HG03095 (cell line): ENCODE measurements at regions not wholly inside any gene's neighbourhood (a gene's known extent, or its start where the extent isn't known, plus 50 kb on each side); places are given as distances from the start of the nearest gene placed in this dataset.

Experiments
- ATAC-seq: cut with Tn5 transposase; IDR thresholded peaks from one replicate; pipeline ENCODE4 v1.9.1; 2021; ENCODE audit warnings: moderate library complexity; ENCODE audit not compliant: unreplicated experiment

DNA sequence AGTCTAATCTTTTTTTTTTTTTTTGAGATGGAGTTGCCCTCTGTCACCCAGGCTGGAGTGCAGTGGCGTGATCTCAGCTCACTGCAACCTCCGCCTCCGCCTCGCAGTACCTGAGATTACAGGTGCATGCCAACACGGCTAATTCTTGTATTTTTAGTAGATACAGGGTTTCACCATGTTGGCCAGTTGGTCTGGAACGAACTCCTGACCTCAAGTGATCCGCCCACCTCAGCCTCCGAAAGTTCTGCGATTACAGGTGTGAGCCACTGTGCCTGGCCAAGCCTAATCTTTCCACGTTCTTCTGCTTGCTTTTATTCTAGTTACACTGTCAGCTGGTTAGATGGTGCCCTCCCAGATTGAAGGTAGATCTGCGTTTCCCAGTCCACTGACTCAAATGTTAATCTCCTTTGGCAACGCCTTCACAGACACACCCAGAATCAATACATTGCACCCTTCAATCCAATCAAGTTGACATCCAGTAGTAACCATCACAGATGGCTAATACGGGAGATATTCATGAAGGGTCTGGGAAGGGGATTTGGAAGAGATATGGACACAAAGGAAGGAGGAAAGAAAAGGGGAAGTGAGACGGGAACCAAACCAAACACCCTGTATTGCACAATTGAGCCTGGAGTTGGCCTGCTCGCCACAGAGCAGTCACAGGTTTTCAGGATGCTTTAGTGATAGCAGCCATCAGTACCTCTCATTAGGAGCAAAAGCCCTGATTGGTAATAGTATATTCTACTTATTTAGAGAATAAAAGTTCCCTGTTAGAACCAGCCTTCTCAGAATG lies 229.8 kb downstream of the PIK3C3 start:
- ATAC-seq = no peak

DNA sequence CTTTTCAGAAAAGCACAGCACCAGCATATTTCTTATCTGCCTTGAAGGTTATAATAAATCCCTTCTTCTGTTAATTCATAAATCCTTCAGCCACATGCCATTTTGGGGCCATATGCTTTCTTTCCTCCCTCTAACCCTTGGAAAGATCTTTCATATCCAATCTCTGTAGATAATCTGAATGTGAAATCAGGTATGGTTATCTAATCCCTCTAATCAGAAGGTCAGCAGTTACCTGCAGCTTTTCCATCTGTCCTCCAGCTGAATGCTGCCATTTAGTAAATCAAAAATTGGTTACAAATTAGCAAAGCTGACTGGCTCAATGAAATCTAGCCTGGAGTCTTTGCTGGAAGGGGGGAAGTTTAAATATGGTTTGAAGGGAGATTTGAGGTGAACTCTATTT lies 230.5 kb downstream of the PIK3C3 start:
- no peak for ATAC-seq

DNA sequence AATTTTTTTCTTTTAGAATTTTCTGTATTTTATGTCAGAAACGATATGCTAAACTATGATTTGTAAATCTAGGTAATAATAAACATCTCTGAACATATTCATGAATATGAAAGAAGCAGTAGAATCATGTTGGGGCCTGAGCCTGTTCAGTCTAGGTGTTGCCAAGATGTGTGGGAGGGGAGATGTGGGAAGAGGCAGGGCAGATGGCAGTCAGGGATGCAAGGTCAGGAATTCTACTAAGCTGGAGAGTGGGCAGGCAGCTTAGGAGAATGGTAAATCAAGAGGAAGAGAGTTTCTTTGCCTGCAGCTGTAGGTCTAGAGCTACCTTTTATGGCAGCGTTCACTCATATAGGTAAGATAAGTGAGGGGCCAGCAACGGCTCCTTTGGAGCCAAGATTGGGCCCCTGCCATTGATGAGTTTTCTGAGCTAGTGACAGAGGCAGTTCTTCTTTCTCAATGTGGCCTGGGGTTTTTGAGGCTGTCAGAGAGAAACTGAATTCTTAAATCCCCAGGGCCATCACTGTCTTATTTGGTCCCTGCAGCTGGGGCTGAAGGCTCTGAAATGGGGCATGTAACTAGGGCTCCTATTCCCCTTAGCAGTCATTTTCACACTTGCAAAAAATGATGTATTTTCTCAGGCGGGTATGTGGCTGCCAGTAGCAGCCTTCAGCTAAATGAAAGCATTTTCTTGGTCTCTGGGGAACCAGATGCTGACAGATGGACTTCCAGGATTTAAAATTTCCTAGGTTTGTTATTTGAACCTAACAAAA lies 232.8 kb downstream of the PIK3C3 start:
- peak; percentile 83 for ATAC-seq

DNA sequence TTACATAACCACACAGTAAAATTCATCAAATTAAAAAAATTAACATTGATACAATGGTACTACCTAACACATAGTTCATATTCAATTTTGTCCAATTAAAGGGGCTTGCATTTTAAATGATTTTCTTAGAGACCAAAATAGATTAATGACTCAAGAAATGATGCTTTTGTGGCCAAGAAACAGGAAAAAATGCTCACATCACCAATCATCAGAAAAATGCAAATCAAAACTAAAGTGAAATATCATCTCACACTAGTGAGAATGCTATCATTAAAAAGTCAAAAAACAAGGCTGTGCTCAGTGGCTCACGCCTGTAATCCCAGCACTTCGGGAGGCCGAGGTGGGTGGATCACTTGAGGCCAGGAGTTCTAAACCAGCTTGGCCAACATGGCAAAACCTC lies 235.6 kb downstream of the PIK3C3 start:
- ATAC-seq = no peak

DNA sequence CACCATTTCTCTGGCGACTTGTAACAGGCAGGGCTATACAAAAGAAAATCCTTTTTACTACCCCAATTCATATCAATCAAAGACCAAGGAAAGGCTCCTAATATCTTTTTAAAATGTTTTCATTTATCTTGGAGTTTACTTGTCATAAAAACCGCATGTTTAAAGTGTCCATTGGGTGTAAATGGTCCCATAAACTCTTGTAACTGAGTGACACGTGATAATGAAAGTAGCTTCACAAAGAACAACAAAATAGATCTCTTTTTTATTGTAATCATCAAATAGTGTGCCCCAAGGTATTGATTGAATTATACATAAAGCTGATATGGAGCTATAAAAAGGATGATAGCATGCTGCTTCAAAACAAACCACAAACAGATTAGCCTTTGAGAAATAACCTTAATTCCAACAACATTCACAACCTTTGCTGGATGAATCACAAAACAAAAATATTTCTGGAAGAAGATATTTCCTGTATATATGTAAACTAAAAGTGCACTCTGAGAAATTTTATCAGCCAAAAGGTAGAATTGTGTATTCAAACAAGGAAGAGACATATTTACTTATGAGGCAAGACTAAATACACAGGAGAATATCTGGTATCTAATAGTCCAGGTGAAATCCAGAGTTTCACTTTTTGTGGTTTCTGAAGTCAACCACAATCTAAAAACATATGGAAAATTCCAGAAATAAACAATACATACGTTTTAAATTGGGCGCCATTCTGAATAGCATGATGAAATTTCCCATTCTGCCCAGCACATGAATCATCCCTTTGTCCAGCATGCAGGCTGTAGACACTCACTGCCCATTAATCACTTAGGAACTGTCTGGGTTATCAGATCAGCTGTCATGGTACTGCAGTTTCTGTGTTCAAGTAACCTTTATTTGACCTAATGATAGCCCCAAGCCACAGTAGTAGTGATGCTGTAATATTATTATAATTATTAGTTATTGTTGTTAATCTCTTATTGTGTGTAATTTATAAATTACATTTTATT lies 237.5 kb downstream of the PIK3C3 start:
- no peak for ATAC-seq

DNA sequence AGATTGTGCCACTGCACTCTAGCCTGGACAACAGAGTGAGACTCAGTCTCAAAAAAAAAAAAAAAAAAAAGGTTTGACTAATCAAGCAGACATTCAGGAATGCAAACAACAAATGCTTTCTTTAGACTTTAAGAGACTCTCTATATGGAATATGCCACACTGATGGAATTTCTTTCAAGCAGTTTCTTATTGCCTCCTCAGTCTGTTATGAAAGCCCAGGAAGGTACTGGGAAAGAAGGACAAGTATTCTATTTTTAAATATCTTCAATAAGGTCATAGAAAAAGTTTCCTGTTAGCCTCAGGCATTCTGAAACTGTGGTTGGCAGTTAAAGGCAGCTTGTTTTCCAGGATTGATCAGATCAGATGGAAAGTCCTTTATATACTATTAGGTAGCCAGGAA lies 241.6 kb downstream of the PIK3C3 start:
- no peak for ATAC-seq

DNA sequence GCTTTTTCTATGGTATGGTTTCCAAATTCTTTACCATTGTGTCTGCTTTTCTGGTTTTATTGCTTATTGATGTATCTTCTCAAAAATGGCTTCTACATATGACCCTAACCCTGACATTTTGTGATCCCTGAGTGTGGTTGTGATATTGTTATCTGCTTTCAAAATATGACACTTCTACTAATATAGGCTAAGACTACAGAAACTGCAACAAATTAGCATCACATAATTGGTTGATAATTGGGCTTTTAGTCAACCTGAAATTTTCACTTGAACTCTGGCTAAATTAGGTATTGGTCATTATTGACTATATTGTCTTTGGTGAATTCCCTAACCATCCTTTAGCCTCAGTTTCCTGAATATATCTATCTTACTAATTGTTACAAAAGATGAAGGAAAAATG lies 246.1 kb downstream of the PIK3C3 start:
- ATAC-seq = no peak

DNA sequence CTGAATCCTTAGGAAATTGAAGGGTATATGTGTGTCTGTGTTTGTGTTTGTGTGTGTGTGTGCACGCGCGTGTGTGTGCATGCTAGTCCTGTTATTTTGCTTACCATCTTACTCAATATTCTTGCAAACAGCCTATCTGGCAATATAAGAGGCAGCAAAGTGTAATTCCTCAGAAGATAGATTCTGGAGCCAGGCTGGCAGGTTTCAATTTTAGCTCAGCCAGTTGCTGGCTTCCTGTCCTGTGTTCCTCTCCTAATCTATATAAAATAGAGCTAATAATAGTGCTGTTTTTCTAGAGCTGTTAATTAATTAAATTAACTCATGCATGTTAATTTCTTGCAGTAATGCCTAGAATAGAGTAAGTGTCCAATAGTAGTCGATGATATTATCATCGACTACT lies 256.2 kb downstream of the PIK3C3 start:
- no peak for ATAC-seq

DNA sequence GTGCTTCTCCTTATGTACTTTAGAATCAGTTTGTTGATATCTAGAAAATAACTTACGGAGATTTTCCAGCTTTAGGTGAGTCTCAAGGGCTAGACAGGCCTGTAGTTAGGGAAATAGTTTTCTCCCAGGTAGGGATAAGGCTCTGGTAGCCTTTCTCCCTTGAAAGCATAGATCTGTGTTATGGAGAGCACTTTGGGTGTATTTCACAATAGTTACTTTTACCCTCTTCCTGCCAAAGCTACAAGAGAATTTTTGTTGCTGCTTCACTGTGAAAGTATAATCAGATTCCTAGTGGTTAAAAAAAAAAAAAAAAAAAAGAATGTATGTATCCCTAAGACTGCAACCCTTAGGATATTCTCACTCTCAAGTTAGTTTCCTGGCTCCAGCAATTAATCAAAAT lies 267.5 kb downstream of the PIK3C3 start:
- ATAC-seq = no peak

DNA sequence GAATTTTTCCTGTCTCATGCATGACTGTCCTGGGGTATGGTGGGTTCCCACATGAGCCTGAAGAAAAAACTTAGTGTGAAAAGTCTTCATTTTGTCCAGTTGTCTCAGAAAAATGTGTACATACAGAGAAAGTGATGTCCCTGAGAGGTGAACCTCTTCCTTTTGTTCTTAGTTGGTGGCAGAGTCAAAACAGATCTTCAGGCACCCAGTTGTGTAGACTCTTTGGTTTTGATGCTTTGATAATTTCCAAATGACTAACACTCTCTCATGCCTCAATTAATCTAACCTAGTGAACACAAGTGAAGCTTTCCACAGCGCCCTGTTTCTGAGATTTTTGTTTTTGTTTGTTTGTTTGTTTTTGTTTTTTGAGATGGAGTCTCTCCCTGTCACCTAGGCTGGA lies 273.5 kb downstream of the PIK3C3 start:
- no peak for ATAC-seq

DNA sequence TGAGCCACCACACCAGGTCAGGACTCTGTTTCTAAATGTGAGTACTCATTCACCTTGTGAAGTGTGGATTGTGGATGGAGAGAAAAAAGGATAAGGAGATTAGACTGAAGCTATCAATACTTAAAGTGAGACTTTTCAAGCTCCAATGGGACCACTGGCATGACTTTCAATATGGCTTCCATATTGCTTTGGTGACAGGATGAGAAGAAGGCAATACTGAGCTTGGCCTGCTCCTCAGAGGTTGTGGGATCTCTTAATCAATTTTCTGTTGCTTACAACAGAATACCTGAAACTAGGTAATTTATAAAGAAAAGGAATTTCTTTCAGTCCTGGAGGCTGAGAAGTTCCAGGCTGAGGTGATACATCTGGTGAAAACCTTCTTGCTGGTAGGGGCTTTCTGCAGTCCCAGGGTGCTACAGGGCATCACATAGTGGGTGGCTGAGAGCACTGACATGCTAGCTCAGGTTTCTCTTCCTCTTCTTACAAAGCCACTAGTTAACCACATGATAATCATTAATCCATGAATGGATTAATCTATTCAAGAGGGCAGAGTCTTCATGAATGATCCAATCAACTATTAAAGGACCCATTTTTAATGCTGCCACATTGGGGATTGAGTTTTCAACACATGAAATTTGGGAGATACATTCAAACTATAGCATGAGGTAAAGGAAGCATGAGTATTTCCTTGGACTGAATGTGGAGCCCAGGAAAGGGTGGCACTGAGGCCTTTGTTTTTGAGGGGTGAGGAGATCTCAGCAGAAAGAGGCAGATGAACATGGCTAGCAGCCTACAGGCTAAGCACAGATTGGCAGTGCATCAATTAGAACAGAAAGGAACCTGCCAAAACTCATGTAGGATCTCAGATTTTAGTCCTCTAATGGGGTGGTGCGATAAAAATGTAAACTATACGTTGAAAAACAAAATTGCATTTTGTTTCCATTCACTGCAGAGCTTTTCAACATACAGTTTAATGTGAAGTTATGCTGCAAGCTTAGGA lies 274.5 kb downstream of the PIK3C3 start:
- peak; percentile 96 for ATAC-seq

DNA sequence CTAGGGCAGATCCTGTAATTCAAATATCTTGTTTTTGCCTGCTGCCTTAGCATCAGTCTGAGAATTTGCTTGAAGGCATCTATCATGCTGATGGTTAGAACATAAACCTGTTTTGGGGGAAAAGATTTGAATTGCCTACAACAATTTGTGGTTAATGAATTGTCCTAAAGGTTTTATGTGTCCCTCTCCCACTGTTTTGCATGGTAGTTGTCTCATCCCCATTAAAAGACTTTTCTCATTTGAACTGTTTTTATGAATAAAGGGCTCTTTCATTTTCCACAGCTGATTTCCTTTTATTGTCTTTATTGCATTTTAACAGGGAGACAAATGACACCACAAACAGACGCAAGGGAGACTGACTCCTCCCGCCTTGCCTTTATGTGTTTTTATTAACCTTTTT lies 275.6 kb downstream of the PIK3C3 start:
- ATAC-seq = no peak

DNA sequence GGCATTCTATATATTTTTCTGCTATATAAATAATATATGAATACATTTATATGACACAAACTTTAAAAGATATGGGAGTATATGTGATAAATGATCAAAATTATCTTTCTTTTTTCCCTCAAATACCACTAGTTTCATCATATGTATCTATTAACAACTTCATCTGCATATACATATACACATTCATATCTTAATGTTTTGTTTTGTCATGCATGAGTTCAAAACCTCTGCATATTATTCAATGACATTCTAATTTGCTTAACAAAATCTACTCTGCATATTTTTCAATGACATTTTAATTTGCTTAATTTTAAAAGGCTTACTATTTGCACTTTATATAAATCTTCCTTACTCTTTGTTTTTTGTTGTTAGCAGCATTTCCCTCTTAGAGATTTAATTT lies 276.2 kb downstream of the PIK3C3 start:
- no peak for ATAC-seq

DNA sequence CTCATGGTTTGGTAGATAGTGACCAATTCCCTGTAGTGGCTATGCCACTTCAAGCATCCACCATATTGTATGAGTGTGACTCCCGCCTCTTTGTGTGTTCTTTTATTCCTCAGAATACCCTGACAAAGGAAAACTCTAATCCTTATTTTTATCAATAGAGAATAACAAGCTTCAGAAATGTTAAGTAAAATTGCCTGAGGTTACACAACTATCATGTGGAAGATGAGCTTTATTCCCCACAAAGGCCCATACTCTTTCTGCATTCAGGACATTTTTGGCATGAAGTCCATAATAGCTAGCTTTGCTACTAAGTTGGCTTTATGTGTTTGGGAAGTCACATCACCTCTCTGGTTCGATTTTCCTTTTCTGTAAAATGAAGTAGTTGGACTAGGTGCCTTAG lies 276.8 kb downstream of the PIK3C3 start:
- ATAC-seq = no peak

DNA sequence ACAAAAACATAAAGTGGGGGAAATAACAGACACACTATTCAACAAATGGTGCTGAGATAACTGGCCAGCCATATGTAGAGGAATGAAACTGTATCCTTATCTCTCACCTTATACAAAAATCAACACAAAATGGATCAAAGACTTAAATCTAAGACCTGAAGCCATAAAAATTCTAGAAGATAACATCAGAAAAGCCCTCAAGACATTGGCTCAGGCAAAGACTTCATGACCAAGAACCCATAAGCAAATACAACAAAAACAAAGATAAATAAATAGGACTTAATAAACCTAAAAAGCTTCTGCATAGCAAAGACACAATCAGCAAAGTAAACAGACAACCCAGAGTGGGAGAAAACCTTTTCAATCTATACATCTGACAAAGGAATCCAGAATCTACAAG lies 278.9 kb downstream of the PIK3C3 start:
- no peak for ATAC-seq

DNA sequence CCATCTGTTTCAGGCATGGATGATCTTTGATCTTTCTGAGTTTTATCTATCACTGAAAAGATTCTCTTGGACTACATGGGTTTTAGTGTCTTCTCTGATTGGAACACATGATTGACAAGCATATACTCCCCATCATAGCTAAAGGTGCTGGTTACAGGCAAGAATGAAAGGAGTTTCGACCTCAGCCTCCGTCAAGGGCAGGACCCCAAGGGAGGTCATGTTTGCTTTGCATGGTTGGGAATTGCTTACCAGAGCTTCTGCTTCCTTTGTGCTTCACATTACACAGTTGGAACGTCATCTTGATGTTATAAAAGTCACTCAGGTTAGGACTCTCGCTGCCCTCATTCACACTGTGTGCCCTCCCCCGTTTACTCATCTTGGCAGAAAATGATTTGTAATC lies 287.7 kb downstream of the PIK3C3 start:
- no peak for ATAC-seq

DNA sequence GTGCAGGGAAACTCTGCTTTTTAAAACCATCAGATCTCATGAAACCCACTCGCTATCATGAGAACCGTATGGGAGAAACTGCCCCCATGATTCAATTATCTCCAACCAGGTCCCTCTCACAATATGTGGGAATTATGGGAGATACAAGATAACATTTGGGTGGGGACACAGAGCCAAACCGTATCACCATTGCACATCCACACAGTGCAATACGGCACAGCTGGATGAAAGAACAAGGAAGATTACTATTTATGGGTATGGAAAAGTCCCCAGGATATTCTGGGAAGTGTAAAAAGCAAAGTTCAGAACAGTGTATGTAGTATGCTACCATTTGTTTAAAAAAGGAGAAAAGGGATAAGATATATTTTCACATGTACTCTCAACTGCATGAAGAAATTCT lies 290.1 kb downstream of the PIK3C3 start:
- ATAC-seq = no peak

DNA sequence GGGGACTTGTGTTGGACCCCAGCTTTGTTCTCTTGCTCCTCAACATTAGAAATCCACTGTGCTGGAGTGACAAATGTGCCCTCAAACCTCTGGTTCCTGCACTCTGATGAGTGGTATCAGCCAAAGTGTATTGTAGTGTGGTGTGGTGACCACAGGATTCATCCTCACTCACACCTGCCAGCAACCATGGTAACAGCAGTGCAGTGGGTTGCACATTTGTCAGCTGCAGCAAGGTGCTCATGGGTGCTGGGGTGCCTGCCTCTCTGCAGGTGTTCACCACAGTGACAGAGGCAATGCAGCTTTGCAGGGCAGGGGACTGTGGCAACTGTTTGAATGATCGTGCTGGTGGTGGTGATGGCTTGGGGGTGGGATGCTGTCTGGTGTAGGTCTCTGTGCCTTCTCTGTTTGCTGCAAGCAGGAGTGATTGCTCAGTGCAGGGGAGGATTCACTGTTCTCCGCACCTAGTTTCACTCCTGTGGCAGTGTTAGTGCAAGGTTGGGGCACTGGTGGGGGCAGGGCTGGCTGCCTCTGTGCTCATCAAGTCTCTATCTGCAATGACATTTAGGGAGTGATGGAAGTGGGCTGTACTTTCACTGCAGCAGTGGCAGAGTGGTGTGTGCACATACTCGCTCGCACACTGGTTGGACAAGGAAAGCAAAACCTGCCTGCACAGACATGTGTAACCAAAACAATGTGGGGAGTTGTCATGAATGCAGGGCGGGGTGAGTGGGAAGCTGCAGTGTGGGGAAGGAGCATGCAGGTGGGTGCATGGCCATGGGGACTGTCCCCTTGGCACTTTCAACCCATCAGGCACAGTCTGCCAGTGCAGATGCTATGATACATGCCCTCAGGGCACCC lies 301.1 kb downstream of the PIK3C3 start:
- no peak for ATAC-seq

DNA sequence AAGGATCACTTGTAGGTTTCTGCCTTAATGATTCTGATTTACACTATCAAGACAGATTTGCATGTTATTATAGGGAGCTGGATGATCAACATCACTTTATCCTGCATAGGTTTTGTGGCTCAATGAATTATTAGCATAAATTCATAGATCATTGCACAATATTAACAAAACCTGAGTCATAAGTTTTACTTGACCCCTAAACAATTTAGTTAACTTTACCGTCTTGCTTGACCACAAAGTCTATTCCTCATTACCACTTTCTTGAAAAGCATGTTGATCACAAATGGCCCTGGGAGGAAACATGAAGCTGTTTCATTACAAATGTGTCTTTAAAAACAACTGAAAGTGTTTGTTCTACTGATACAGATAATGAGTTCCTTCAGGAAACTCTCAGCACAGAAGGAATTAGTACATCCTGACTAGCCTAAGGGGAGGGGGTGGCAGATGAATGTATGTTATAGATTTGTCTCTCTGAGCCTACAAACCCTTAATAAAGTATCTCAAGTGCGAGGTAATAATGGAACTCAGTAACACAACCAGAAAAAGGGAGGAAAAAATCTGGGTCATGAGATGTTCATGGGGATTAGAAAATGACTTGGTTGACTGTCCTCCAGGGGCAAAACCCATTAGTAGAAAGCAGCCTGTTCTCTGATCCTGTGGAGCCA lies 303.4 kb downstream of the PIK3C3 start:
- no peak for ATAC-seq
